ENCODE measurements at regions not wholly inside any gene's neighbourhood (a gene's known extent, or its start where the extent isn't known, plus 50 kb on each side); places are given as distances from the start of the nearest gene placed in this dataset.

GRCh38 chr4:10296730-10297129 is 160.5 kb downstream of the ZNF518B start:
- H3K4me3 Mint-ChIP-seq, result no peak overlapping the region
- POLR2A ChIA-PET, result no interaction called here
- CTCF ChIA-PET, result interaction anchor here (1.3 kb wide), 1 partner anchor 155 kb away, joined by 3 read pairs; no protein-coding TSS in a partner anchor
- peaks cover 18% of the 10 kb centered on the region for H3K9me3 Mint-ChIP-seq
- no peak for DNase-seq (ENCODE audit: low spot score)
- no peak for ATAC-seq
- TF ChIP-seq MLX (CRISPR knock-in tag; IDR thresholded peaks at IDR 0.05) (no peak), NR3C1 (CRISPR knock-in tag; conservative IDR thresholded peaks at IDR 0.05; ENCODE audit: low read depth) (no peak), FOXP1 (CRISPR knock-in tag; IDR thresholded peaks at IDR 0.05; ENCODE audit: borderline replicate concordance) (no peak), CREB1 (CRISPR knock-in tag; IDR thresholded peaks at IDR 0.05) (no peak), ZNF671 (CRISPR knock-in tag; IDR thresholded peaks at IDR 0.05) (no peak), GTF2I (CRISPR knock-in tag; conservative IDR thresholded peaks at IDR 0.05) (no peak), ELF4 (CRISPR knock-in tag; IDR thresholded peaks at IDR 0.05; ENCODE audit: low read depth) (no peak), RELA (CRISPR knock-in tag; IDR thresholded peaks at IDR 0.05; ENCODE audit: borderline replicate concordance) (no peak), ZNF232 (CRISPR knock-in tag; IDR thresholded peaks at IDR 0.05) (no peak), IRF1 (CRISPR knock-in tag; IDR thresholded peaks at IDR 0.05) (no peak), FOXK1 (CRISPR knock-in tag; IDR thresholded peaks at IDR 0.05) (no peak), CTCF (IDR thresholded peaks at IDR 0.05) (no peak), ETV6 (CRISPR knock-in tag; IDR thresholded peaks at IDR 0.05) (no peak)
- TF ChIP-seq, protein P1, sequence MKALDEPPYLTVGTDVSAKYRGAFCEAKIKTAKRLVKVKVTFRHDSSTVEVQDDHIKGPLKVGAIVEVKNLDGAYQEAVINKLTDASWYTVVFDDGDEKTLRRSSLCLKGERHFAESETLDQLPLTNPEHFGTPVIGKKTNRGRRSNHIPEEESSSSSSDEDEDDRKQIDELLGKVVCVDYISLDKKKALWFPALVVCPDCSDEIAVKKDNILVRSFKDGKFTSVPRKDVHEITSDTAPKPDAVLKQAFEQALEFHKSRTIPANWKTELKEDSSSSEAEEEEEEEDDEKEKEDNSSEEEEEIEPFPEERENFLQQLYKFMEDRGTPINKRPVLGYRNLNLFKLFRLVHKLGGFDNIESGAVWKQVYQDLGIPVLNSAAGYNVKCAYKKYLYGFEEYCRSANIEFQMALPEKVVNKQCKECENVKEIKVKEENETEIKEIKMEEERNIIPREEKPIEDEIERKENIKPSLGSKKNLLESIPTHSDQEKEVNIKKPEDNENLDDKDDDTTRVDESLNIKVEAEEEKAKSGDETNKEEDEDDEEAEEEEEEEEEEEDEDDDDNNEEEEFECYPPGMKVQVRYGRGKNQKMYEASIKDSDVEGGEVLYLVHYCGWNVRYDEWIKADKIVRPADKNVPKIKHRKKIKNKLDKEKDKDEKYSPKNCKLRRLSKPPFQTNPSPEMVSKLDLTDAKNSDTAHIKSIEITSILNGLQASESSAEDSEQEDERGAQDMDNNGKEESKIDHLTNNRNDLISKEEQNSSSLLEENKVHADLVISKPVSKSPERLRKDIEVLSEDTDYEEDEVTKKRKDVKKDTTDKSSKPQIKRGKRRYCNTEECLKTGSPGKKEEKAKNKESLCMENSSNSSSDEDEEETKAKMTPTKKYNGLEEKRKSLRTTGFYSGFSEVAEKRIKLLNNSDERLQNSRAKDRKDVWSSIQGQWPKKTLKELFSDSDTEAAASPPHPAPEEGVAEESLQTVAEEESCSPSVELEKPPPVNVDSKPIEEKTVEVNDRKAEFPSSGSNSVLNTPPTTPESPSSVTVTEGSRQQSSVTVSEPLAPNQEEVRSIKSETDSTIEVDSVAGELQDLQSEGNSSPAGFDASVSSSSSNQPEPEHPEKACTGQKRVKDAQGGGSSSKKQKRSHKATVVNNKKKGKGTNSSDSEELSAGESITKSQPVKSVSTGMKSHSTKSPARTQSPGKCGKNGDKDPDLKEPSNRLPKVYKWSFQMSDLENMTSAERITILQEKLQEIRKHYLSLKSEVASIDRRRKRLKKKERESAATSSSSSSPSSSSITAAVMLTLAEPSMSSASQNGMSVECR (CRISPR knock-in tag; IDR thresholded peaks at IDR 0.05; ENCODE audit: borderline replicate concordance), result no peak
- TF ChIP-seq, protein P2, sequence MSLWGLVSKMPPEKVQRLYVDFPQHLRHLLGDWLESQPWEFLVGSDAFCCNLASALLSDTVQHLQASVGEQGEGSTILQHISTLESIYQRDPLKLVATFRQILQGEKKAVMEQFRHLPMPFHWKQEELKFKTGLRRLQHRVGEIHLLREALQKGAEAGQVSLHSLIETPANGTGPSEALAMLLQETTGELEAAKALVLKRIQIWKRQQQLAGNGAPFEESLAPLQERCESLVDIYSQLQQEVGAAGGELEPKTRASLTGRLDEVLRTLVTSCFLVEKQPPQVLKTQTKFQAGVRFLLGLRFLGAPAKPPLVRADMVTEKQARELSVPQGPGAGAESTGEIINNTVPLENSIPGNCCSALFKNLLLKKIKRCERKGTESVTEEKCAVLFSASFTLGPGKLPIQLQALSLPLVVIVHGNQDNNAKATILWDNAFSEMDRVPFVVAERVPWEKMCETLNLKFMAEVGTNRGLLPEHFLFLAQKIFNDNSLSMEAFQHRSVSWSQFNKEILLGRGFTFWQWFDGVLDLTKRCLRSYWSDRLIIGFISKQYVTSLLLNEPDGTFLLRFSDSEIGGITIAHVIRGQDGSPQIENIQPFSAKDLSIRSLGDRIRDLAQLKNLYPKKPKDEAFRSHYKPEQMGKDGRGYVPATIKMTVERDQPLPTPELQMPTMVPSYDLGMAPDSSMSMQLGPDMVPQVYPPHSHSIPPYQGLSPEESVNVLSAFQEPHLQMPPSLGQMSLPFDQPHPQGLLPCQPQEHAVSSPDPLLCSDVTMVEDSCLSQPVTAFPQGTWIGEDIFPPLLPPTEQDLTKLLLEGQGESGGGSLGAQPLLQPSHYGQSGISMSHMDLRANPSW (CRISPR knock-in tag; conservative IDR thresholded peaks at IDR 0.05; ENCODE audit: low read depth), result no peak
- TF ChIP-seq, protein P3, sequence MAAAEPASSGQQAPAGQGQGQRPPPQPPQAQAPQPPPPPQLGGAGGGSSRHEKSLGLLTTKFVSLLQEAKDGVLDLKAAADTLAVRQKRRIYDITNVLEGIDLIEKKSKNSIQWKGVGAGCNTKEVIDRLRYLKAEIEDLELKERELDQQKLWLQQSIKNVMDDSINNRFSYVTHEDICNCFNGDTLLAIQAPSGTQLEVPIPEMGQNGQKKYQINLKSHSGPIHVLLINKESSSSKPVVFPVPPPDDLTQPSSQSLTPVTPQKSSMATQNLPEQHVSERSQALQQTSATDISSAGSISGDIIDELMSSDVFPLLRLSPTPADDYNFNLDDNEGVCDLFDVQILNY (CRISPR knock-in tag; IDR thresholded peaks at IDR 0.05), result no peak
- TF ChIP-seq, protein P4, sequence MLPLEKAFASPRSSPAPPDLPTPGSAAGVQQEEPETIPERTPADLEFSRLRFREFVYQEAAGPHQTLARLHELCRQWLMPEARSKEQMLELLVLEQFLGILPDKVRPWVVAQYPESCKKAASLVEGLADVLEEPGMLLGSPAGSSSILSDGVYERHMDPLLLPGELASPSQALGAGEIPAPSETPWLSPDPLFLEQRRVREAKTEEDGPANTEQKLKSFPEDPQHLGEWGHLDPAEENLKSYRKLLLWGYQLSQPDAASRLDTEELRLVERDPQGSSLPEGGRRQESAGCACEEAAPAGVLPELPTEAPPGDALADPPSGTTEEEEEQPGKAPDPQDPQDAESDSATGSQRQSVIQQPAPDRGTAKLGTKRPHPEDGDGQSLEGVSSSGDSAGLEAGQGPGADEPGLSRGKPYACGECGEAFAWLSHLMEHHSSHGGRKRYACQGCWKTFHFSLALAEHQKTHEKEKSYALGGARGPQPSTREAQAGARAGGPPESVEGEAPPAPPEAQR (CRISPR knock-in tag; IDR thresholded peaks at IDR 0.05), result no peak
- 0 out of 2 replicates have a peak, but pooled peaks cover 3% of the 10 kb centered on the region for H3K27me3 Mint-ChIP-seq (ENCODE audit: low read depth)
- no peak overlapping the region for H3K27ac Mint-ChIP-seq
- peaks cover 41% of the 10 kb centered on the region for H3K4me1 Mint-ChIP-seq
- no peaks in the 10 kb centered on the region for H3K36me3 Mint-ChIP-seq

Measured in WTC11 (cell line).